GM23248 (cell line): ENCODE measurements at regions not wholly inside any gene's neighbourhood (a gene's known extent, or its start where the extent isn't known, plus 50 kb on each side); places are given as distances from the start of the nearest gene placed in this dataset.

Experiments used
- DNase-seq: peaks from one replicate; pipeline ENCODE4 v3.0.0-alpha.2; 2015
- H2AFZ ChIP-seq: fragments of 200-600 bp; sonication (generic); 2 replicates; pipeline ENCODE4 v1.6.1; 2016; ENCODE audit warnings: antibody characterized with exemption
- H3F3A ChIP-seq: fragments of 200-600 bp; sonication (generic); 2 replicates; pipeline ENCODE4 v1.6.1; 2016; ENCODE audit warnings: mild to moderate bottlenecking, antibody characterized with exemption, mixed run types; ENCODE audit not compliant: insufficient read depth
- H3K27ac ChIP-seq: fragments of 200-600 bp; sonication (generic); 2 replicates; pipeline ENCODE4 v1.5.1; 2016; ENCODE audit warnings: mild to moderate bottlenecking
- H3K27me3 ChIP-seq: fragments of 200-600 bp; sonication (generic); replicated peaks from 2 replicates; pipeline ENCODE4 v1.6.1; 2016; ENCODE audit warnings: mild to moderate bottlenecking; ENCODE audit not compliant: insufficient read depth
- H3K36me3 ChIP-seq: fragments of 200-600 bp; sonication (generic); 2 replicates; pipeline ENCODE4 v1.6.1; 2016; ENCODE audit warnings: low read depth, mild to moderate bottlenecking
- H3K4me1 ChIP-seq: fragments of 200-600 bp; sonication (generic); 2 replicates; pipeline ENCODE4 v1.6.1; 2016; ENCODE audit warnings: mild to moderate bottlenecking; ENCODE audit not compliant: insufficient read depth
- H3K4me2 ChIP-seq: fragments of 200-600 bp; sonication (generic); one replicate; pipeline ENCODE4 v1.6.1; 2016; ENCODE audit warnings: mild to moderate bottlenecking; ENCODE audit not compliant: unreplicated experiment
- H3K4me3 ChIP-seq: fragments of 200-600 bp; sonication (generic); 2 replicates; pipeline ENCODE4 v1.5.1; 2016; ENCODE audit warnings: mild to moderate bottlenecking
- H3K79me2 ChIP-seq: fragments of 200-600 bp; sonication (generic); 2 replicates; pipeline ENCODE4 v1.6.1; 2016; ENCODE audit warnings: mild to moderate bottlenecking; ENCODE audit not compliant: insufficient read depth
- H3K9ac ChIP-seq: fragments of 200-600 bp; sonication (generic); 2 replicates; pipeline ENCODE4 v1.6.1; 2016; ENCODE audit warnings: mild to moderate bottlenecking
- H3K9me2 ChIP-seq: fragments of 200-600 bp; sonication (generic); 2 replicates; pipeline ENCODE4 v1.6.1; 2016; ENCODE audit warnings: mixed run types, mild to moderate bottlenecking, moderate library complexity; ENCODE audit not compliant: insufficient read depth
- H3K9me3 ChIP-seq: fragments of 200-600 bp; sonication (generic); one replicate; pipeline ENCODE4 v1.6.1; 2017; ENCODE audit warnings: low read depth
- H4K20me1 ChIP-seq: fragments of 200-600 bp; sonication (generic); 2 replicates; pipeline ENCODE4 v1.6.0; 2016; ENCODE audit not compliant: insufficient read depth
- EZH2 ChIP-seq: fragments of 200-600 bp; sonication (generic); IDR thresholded peaks from 2 replicates; pipeline ENCODE4 v1.6.1; 2018; ENCODE audit warnings: antibody characterized with exemption, mild to moderate bottlenecking; ENCODE audit not compliant: insufficient read depth, poor library complexity, severe bottlenecking
- EZH2phosphoT487 ChIP-seq: fragments of 200-600 bp; sonication (generic); IDR thresholded peaks from 2 replicates; pipeline ENCODE4 v1.6.1; 2018; ENCODE audit warnings: antibody characterized with exemption, moderate library complexity, mild to moderate bottlenecking, low read depth; ENCODE audit not compliant: insufficient read depth
- WGBS, 2 experiments: methylation state at CpG; one replicate each; pipeline ENCODE4 v1.1.6; 2015 to 2017; ENCODE audit warnings: low lambda C conversion rate in 2 of 2, low coverage in 1 of 2; ENCODE audit errors: missing lambda C conversion rate in 2 of 2; 5-methylcytosine and 5-hydroxymethylcytosine counted together
- in situ Hi-C: fragments of 300-500 bp; cut with MboI; formaldehyde crosslinking; loops from 2 replicates; pipeline ENCODE4 v1.15.0; 2020

GRCh38 chr11:71323876-71324526, 71.6 kb upstream of the SHANK2 start:
- in situ Hi-C loops, result no loop called here
- H4K20me1 ChIP-seq, result no peaks in the 10 kb centered on the region
- H3K27me3 ChIP-seq, result peaks cover 11% of the 10 kb centered on the region
- H3K9me2 ChIP-seq, result no peaks in the 10 kb centered on the region
- H3F3A ChIP-seq, result no peaks in the 10 kb centered on the region
- no peak overlapping the region for H3K9ac ChIP-seq
- H3K36me3 ChIP-seq, result no peaks in the 10 kb centered on the region
- no peak overlapping the region for H2AFZ ChIP-seq
- peak; percentile 11 for DNase-seq
- no peak overlapping the region for H3K27ac ChIP-seq
- no peaks in the 10 kb centered on the region for H3K79me2 ChIP-seq
- TF ChIP-seq EZH2phosphoT487 (no peak), EZH2 (no peak)
- H3K4me1 ChIP-seq, result no peaks in the 10 kb centered on the region
- H3K4me2 ChIP-seq, result no peak overlapping the region
- WGBS, 2 experiments, result 38 to 44% methylated on average over 11 of the region's 11 CpGs
- H3K4me3 ChIP-seq, result no peak overlapping the region
- H3K9me3 ChIP-seq, result no peaks in the 10 kb centered on the region

GRCh38 chr11:71322861-71323582, 70.6 kb upstream of the SHANK2 start:
- H3K9ac ChIP-seq, result no peak overlapping the region
- no peaks in the 10 kb centered on the region for H3K9me2 ChIP-seq
- no peaks in the 10 kb centered on the region for H3K36me3 ChIP-seq
- no peak for TF ChIP-seq EZH2phosphoT487
- no peak for TF ChIP-seq EZH2
- no peak overlapping the region for H2AFZ ChIP-seq
- DNase-seq, result no peak
- H3K79me2 ChIP-seq, result no peaks in the 10 kb centered on the region
- 64 to 69% methylated on average over 13 of the region's 13 CpGs for WGBS, 2 experiments
- H3K4me1 ChIP-seq, result no peaks in the 10 kb centered on the region
- H3K27ac ChIP-seq, result no peak overlapping the region
- no peak overlapping the region for H3K4me3 ChIP-seq
- no peaks in the 10 kb centered on the region for H3K9me3 ChIP-seq
- no peaks in the 10 kb centered on the region for H4K20me1 ChIP-seq
- H3F3A ChIP-seq, result no peaks in the 10 kb centered on the region
- in situ Hi-C loops, result no loop called here
- H3K4me2 ChIP-seq, result no peak overlapping the region
- H3K27me3 ChIP-seq, result peaks cover 11% of the 10 kb centered on the region

- peaks cover 11% of the 10 kb centered on the region for H3K27me3 ChIP-seq
- H3K79me2 ChIP-seq, result no peaks in the 10 kb centered on the region
- in situ Hi-C loops, result no loop called here
- no peak overlapping the region for H3K27ac ChIP-seq
- no peak for DNase-seq
- no peaks in the 10 kb centered on the region for H3K9me2 ChIP-seq
- H3F3A ChIP-seq, result no peaks in the 10 kb centered on the region
- no peak overlapping the region for H2AFZ ChIP-seq
- H3K4me3 ChIP-seq, result no peak overlapping the region
- TF ChIP-seq EZH2phosphoT487 (no peak), EZH2 (no peak)
- H3K4me1 ChIP-seq, result no peaks in the 10 kb centered on the region
- H3K4me2 ChIP-seq, result no peak overlapping the region
- no peaks in the 10 kb centered on the region for H3K9me3 ChIP-seq
- H4K20me1 ChIP-seq, result no peaks in the 10 kb centered on the region
- WGBS, 2 experiments, result 60 to 63% methylated on average over 12 of the region's 12 CpGs
- no peak overlapping the region for H3K9ac ChIP-seq
- H3K36me3 ChIP-seq, result no peaks in the 10 kb centered on the region
Observed at GRCh38 chr11:71322192-71322735, 69.9 kb upstream of the SHANK2 start.

GRCh38 chr11:71321433-71322191, 69.2 kb upstream of the SHANK2 start:
- H3K36me3 ChIP-seq, result no peaks in the 10 kb centered on the region

More at GRCh38 chr11:71321433-71322191, 69.2 kb upstream of the SHANK2 start:
- no peak overlapping the region for H3K9ac ChIP-seq
- no peak overlapping the region for H2AFZ ChIP-seq
- H3F3A ChIP-seq, result no peaks in the 10 kb centered on the region
- no peak for TF ChIP-seq EZH2phosphoT487
- no peak for TF ChIP-seq EZH2
- DNase-seq, result no peak
- no peak overlapping the region for H3K4me3 ChIP-seq
- WGBS, 2 experiments, result 55 to 57% methylated on average over 11 of the region's 11 CpGs
- H3K27ac ChIP-seq, result no peak overlapping the region
- no peaks in the 10 kb centered on the region for H3K4me1 ChIP-seq
- H3K27me3 ChIP-seq, result peaks cover 11% of the 10 kb centered on the region
- no peaks in the 10 kb centered on the region for H4K20me1 ChIP-seq
- no peak overlapping the region for H3K4me2 ChIP-seq
- H3K9me2 ChIP-seq, result no peaks in the 10 kb centered on the region
- no peaks in the 10 kb centered on the region for H3K9me3 ChIP-seq
- no peaks in the 10 kb centered on the region for H3K79me2 ChIP-seq
- in situ Hi-C loops, result no loop called here
